Pancreas (tissue), 10 donors: ENCODE measurements at regions not wholly inside any gene's neighbourhood (a gene's known extent, or its start where the extent isn't known, plus 50 kb on each side); places are given as distances from the start of the nearest gene placed in this dataset.
"Not testable (repeated sequence)": the region's sequence is repeated elsewhere in the genome, so short reads cannot be mapped to it uniquely, and the experiment has no call there.

Source experiments
- ATAC-seq, 4 donors: fragments of 200-7000 bp; cut with Tn5 transposase; one replicate each; pipeline versions ENCODE4 v1.8.0 to v1.9.1; 2020; ENCODE audit warnings: mild to moderate bottlenecking in 4 of 4, moderate library complexity in 4 of 4
- DNase-seq, 6 donors: peaks; one replicate each; pipeline ENCODE4 v3.0.0-alpha.2; 2020
- FAIRE-seq: peaks from 2 replicates; lab custom pipeline; 2012; peaks lifted over from hg19 to GRCh38; lab: Jason Lieb, UNC
- H3K27ac ChIP-seq, 4 donors: fragments of 200-600 bp; sonication (generic); 1 replicate in 3 of 4; 2 replicates in 1 of 4; pipeline versions ENCODE4 v1.5.0 to v1.8.0; 2020
- H3K27me3 ChIP-seq, 4 donors: fragments of 200-600 bp; one replicate each; pipeline ENCODE4 v1.8.0; 2021
- H3K36me3 ChIP-seq, 3 donors: fragments of 200-600 bp; sonication (generic) in 1 of 3; one replicate each; pipeline versions ENCODE4 v1.5.0 to v1.8.0; 2020 to 2021
- H3K4me1 ChIP-seq, 3 donors: fragments of 200-600 bp; one replicate each; pipeline ENCODE4 v1.8.0; 2021
- H3K4me3 ChIP-seq, 4 donors: fragments of 200-600 bp; sonication (generic) in 2 of 4; one replicate each; pipeline versions ENCODE4 v1.5.0 to v1.8.0; 2020 to 2021
- H3K9me3 ChIP-seq, 4 donors: fragments of 200-600 bp; one replicate each; pipeline ENCODE4 v1.8.0; 2021
- WGBS, 2 donors: extraction: QIAGEN DNeasy Blood & Tissue Kit; methylation state at CpG; one replicate each; pipeline ENCODE4 v1.1.7; 2013; 5-methylcytosine and 5-hydroxymethylcytosine counted together
- intact Hi-C, 3 donors: fragments of 100-400 bp; cut with DNase I; formaldehyde crosslinking; loops; one replicate each; pipeline versions ENCODE4 v1.11.1 to v1.14.2; 2022
- TF ChIP-seq, protein P1 (sequence below), 4 donors: fragments of 200-600 bp; sonication (generic) in 3 of 4; IDR thresholded peaks; one replicate each; pipeline versions ENCODE4 v1.5.0 to v1.8.0; 2021; ENCODE audit warnings: antibody characterized with exemption in 4 of 4
- donor health status: healthy with polysubstance abuse.
- donor health status: DM: no; HTN: no; CAD: no; lungs with moderate emphysema.
- donor health status: DM: no; HTN: no; CAD: no.
- donor health status: control.
- donor health status: control.
- donor health status: Bipolar disorder and iron deficiency.
- donor health status: DM: yes; HTN: yes; CAD: no.
- donor health status: DM: no; HTN: no; CAD: no.
- donor health status: DM: no; HTN: no; CAD: no.
- donor health status: DM: yes; HTN: yes; CAD: no.

DNA sequence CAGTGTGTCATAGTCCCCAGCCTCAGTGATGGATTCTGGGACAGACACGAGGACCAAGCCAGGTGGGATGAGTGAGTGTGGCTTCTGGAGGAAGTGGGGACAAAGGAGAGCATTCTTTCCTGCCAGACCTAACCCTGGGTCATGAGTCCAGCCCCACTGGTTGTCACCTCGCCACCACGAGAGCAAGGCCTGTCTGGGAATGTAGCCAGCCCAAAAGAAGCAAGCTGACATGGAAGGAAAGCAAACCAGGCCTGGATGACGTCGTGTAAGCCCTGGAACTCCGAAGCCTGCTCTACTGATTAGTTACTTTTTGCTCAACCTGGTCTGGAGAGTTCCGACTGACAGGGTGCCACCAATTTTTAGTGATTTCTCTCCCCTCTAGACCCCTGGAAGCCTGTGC lies 105.9 kb downstream of the SINHCAF start:
- no peaks in the 10 kb centered on the region for H3K4me1 ChIP-seq
- no peaks in the 10 kb centered on the region for H3K9me3 ChIP-seq
- 41 to 45% methylated on average over 7 of the region's 7 CpGs for WGBS, 2 donors
- H3K4me3 ChIP-seq = no peak overlapping the region
- intact Hi-C loops = no loop called here
- FAIRE-seq (no peak), DNase-seq (peak in 1 of 6 donors; percentile 21), ATAC-seq (peak in 1 of 4 donors; percentile 61)
- TF ChIP-seq, protein P1, sequence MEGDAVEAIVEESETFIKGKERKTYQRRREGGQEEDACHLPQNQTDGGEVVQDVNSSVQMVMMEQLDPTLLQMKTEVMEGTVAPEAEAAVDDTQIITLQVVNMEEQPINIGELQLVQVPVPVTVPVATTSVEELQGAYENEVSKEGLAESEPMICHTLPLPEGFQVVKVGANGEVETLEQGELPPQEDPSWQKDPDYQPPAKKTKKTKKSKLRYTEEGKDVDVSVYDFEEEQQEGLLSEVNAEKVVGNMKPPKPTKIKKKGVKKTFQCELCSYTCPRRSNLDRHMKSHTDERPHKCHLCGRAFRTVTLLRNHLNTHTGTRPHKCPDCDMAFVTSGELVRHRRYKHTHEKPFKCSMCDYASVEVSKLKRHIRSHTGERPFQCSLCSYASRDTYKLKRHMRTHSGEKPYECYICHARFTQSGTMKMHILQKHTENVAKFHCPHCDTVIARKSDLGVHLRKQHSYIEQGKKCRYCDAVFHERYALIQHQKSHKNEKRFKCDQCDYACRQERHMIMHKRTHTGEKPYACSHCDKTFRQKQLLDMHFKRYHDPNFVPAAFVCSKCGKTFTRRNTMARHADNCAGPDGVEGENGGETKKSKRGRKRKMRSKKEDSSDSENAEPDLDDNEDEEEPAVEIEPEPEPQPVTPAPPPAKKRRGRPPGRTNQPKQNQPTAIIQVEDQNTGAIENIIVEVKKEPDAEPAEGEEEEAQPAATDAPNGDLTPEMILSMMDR (IDR thresholded peaks at IDR 0.05) = no peak
- H3K36me3 ChIP-seq = no peaks in the 10 kb centered on the region
- no peaks in the 10 kb centered on the region for H3K27me3 ChIP-seq
- H3K27ac ChIP-seq = no peak overlapping the region

DNA sequence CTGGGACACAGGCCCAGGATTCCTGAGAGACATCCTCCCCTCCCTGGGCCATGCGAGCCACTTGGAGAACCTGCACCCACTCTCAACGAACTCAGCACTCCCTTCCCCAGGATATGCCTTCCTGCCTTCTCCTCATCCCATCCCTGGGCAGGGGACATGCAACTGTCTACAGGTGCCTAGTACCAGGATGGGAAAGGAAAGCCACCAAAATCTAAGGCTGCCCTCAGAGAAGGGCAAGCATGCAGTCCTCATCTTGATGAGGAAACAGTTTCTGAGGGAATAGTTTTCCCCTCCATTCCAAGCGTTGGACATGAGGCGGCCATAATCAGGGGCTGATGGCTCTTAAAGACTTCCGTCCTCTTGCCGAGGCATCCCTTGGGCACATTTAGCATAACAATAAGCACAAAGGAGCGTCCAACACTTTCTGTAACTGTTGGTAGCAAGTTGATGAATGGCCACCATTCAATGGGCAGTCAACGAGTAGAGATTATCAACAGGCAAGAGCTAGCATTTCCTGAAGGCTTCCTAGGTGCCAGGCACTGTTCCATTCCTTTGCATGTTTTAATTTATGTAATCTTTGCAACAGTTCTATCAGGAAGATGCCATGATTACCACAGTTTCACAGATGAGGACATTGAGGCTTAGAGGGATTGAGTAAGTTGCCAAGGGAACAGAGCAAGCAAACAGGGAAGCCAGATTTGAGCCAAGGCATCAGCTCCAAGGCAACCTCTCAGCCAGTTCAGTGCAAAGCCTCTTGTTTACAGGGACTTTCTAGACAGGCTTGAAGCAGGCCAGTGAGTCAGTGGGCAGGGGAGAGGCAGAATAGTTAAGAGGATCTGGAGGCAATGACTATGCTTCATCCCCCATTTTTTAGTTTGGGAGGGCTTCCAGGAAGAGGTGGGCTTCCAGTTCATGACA lies 105.1 kb downstream of the SINHCAF start:
- no peak overlapping the region for H3K27ac ChIP-seq
- no peak overlapping the region for H3K4me3 ChIP-seq
- no peaks in the 10 kb centered on the region for H3K27me3 ChIP-seq
- ATAC-seq (peak in 3 of 4 donors; percentile 28 to 62 (median 53)), FAIRE-seq (no peak), DNase-seq (peak in 1 of 6 donors; percentile 19)
- WGBS, 2 donors = 75 to 80% methylated on average over 8 of the region's 8 CpGs
- H3K36me3 ChIP-seq = no peaks in the 10 kb centered on the region
- TF ChIP-seq, protein P1 (IDR thresholded peaks at IDR 0.05) = no peak
- H3K9me3 ChIP-seq = no peaks in the 10 kb centered on the region
- intact Hi-C loops = no loop called here
- no peaks in the 10 kb centered on the region for H3K4me1 ChIP-seq

DNA sequence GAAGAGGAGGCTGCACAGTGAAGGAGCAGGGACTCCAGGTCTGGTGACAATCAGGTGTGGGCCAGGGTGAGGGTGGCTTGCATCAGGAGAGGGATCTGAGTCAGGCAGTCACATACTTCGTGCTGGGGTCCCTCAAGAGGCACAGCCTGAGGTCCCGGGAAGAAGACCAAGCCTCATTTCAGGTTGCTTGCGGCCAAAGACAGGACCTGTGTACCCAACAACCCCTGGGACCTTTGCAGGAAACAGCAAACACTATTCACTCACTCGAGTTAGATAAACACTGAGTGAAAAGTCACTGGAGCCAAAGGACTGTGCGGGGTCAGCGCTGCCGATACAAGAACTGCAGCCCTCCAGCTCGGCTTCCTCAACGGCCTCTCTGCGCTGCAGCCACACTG lies 104.4 kb downstream of the SINHCAF start:
- H3K4me3 ChIP-seq = no peak overlapping the region
- DNase-seq = peak in 1 of 6 donors; percentile 15
- H3K9me3 ChIP-seq = no peaks in the 10 kb centered on the region
- FAIRE-seq = no peak
- ATAC-seq = no peak
- H3K4me1 ChIP-seq = no peaks in the 10 kb centered on the region
- H3K27ac ChIP-seq = no peak overlapping the region
- no peaks in the 10 kb centered on the region for H3K36me3 ChIP-seq
- 69 to 72% methylated on average over 10 of the region's 10 CpGs for WGBS, 2 donors
- no peaks in the 10 kb centered on the region for H3K27me3 ChIP-seq
- TF ChIP-seq, protein P1 (IDR thresholded peaks at IDR 0.05) = no peak
- intact Hi-C loops = no loop called here

DNA sequence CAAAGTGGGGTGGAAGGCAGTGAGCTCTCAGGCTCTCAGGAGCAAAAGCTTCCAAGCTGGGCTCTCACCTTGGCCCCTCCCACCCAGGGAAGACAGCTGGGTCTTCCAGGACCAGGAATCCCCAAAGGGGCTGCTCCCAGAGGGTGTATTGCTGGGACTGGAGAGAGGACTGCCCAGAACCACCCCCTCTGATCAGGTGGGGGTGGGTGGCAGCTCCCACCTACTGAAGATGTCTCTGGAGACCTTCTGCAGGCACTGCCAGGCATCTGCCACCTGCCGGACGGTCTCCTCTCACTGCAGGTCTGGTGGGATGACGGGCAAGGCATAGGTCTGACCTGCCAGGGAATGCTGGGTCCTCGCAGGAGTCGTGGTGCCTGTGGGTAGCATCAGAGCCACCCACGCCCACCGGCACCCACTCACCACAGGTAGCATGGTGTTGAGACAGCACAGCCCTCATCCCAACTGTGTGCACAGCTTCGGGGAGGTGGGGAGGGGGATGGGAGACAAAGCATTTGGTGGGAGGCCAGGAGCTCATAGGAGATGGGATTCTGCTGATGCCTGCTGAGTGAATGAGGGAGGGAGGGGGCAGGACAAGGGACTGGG lies 103.2 kb downstream of the SINHCAF start:
- no peaks in the 10 kb centered on the region for H3K36me3 ChIP-seq
- no peak for ATAC-seq
- H3K4me1 ChIP-seq = peaks cover 0 to 6% (median 0%) of the 10 kb centered on the region in 3 donors
- WGBS, 2 donors = 80 to 89% methylated on average over 8 of the region's 8 CpGs
- no peaks in the 10 kb centered on the region for H3K9me3 ChIP-seq
- TF ChIP-seq, protein P1 (IDR thresholded peaks at IDR 0.05) = no peak
- DNase-seq = peak in 1 of 6 donors; percentile 34
- no peak overlapping the region for H3K4me3 ChIP-seq
- FAIRE-seq = no peak
- no peaks in the 10 kb centered on the region for H3K27me3 ChIP-seq
- H3K27ac ChIP-seq = no peak overlapping the region
- intact Hi-C loops = no loop called here

DNA sequence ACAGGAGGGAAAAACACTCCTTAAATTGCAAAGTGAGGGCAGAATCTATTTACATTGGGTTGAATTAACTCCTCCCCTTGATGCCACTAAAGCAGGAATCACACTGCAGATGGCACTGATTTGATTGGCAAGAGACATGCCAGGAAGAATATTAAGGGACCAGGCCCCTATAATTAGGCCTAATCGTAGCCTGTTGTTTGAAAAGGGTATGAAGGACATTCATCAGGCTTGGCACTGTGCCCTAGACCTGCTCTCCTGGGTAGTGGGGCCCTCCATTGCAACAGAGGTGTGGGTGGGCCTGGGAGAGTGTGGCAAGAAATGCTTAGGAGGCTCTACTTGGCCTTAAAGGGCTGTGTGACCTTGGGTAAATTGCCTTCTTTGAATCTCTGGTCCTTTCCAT lies 102.3 kb downstream of the SINHCAF start:
- H3K36me3 ChIP-seq, H3K4me3 ChIP-seq, DNase-seq, intact Hi-C loops, FAIRE-seq, H3K9me3 ChIP-seq, H3K27ac ChIP-seq, H3K27me3 ChIP-seq, ATAC-seq: not testable (repeated sequence)
- H3K4me1 ChIP-seq = peaks cover 0 to 12% (median 2%) of the 10 kb centered on the region in 3 donors
- WGBS, 2 donors = 24 to 25% methylated on average over 1 of the region's 1 CpG
